PC-3 (cell line): ENCODE measurements at regions not wholly inside any gene's neighbourhood (a gene's known extent, or its start where the extent isn't known, plus 50 kb on each side); places are given as distances from the start of the nearest gene placed in this dataset.

ENCODE experiments used
- ATAC-seq: fragments of 200-7000 bp; cut with Tn5 transposase; 2 replicates; pipeline ENCODE4 v1.9.1; 2020; ENCODE audit warnings: mild to moderate bottlenecking, moderate library complexity
- BruUV-seq: library from RNA; stranded (reverse); fragments of 400-500 nt; replicated peaks from 2 replicates; lab custom pipeline; 2021; lab: Mats Ljungman, UMichigan
- CTCF ChIA-PET: fragments of 300-600 bp; sonication (Branson Sonifier 250); formaldehyde crosslinking; loops from one replicate; lab custom pipeline; 2022; ENCODE audit warnings: antibody characterized with exemption; lab: Charles Lee
- POLR2A ChIA-PET: fragments of 300-600 bp; sonication (Branson Sonifier 250); formaldehyde crosslinking; loops from one replicate; lab custom pipeline; 2022; ENCODE audit warnings: antibody characterized with exemption; ENCODE audit not compliant: unreplicated experiment; lab: Charles Lee
- DNase-seq: peaks from one replicate; pipeline ENCODE4 v3.0.0-alpha.2; 2015
- H2AFZ ChIP-seq: fragments of 300-600 bp; sonication (generic); 2 replicates; pipeline ENCODE4 v1.6.0; 2016; ENCODE audit warnings: antibody characterized with exemption, low read length
- H3F3A ChIP-seq: fragments of 300-600 bp; sonication (generic); one replicate; pipeline ENCODE4 v1.6.0; 2017; ENCODE audit warnings: antibody characterized with exemption, low read length, control low read depth, mild to moderate bottlenecking; ENCODE audit not compliant: unreplicated experiment
- H3K27ac ChIP-seq: fragments of 300-600 bp; sonication (generic); 2 replicates; pipeline ENCODE4 v1.5.1; 2016; ENCODE audit warnings: mild to moderate bottlenecking, low read length
- H3K27me3 ChIP-seq: fragments of 300-600 bp; sonication (generic); 2 replicates; pipeline ENCODE4 v1.6.1; 2016; ENCODE audit warnings: low read length, mixed read lengths
- H3K36me3 ChIP-seq: fragments of 300-600 bp; sonication (generic); 2 replicates; pipeline ENCODE4 v1.6.1; 2016; ENCODE audit warnings: low read depth, mixed run types, low read length, mixed read lengths
- H3K4me1 ChIP-seq: fragments of 300-600 bp; sonication (generic); 2 replicates; pipeline ENCODE4 v1.5.1; 2016; ENCODE audit warnings: low read length; ENCODE audit not compliant: insufficient read depth
- H3K4me2 ChIP-seq: fragments of 300-600 bp; sonication (generic); 2 replicates; pipeline ENCODE4 v1.6.0; 2016; ENCODE audit warnings: low read length
- H3K4me3 ChIP-seq: fragments of 300-600 bp; sonication (generic); 2 replicates; pipeline ENCODE4 v1.5.1; 2016; ENCODE audit warnings: mild to moderate bottlenecking, low read length, mixed read lengths
- H3K79me2 ChIP-seq: fragments of 300-600 bp; sonication (generic); 2 replicates; pipeline ENCODE4 v1.6.1; 2017; ENCODE audit warnings: low read length, mixed read lengths
- H3K9ac ChIP-seq: fragments of 300-600 bp; sonication (generic); 2 replicates; pipeline ENCODE4 v1.6.0; 2016; ENCODE audit warnings: mild to moderate bottlenecking, low read length
- H3K9me2 ChIP-seq: fragments of 300-600 bp; sonication (generic); replicated peaks from 2 replicates; pipeline ENCODE4 v1.6.1; 2016; ENCODE audit warnings: mixed run types, low read length, mixed read lengths
- H3K9me3 ChIP-seq: fragments of 300-600 bp; sonication (generic); 2 replicates; pipeline ENCODE4 v1.6.1; 2016; ENCODE audit warnings: low read length, mixed read lengths
- H4K20me1 ChIP-seq: fragments of 300-600 bp; sonication (generic); 2 replicates; pipeline ENCODE4 v1.6.1; 2016; ENCODE audit warnings: low read length, mixed read lengths
- CTCF ChIP-seq: fragments of 300-600 bp; sonication (generic); conservative IDR thresholded peaks from 2 replicates; pipeline ENCODE4 v1.5.1; 2017; ENCODE audit warnings: antibody characterized with exemption, low read depth, mild to moderate bottlenecking, low read length
- EZH2 ChIP-seq: fragments of 300-600 bp; sonication (generic); IDR thresholded peaks from one replicate; pipeline ENCODE4 v1.6.1; 2017; ENCODE audit warnings: antibody characterized with exemption, mild to moderate bottlenecking, low read length; ENCODE audit not compliant: unreplicated experiment
- EZH2phosphoT487 ChIP-seq: fragments of 300-600 bp; sonication (generic); IDR thresholded peaks from 2 replicates; pipeline ENCODE4 v1.6.1; 2018; ENCODE audit warnings: mild to moderate bottlenecking, antibody characterized with exemption, low read length, borderline replicate concordance
- intact Hi-C: fragments of 100-400 bp; cut with micrococcal nuclease; formaldehyde crosslinking; loops from 2 replicates; pipeline ENCODE4 v1.9.0; 2023

- intact Hi-C loops, result no loop called here
- no peaks in the 10 kb centered on the region for H3K27me3 ChIP-seq
- H2AFZ ChIP-seq, result no peak overlapping the region
- ChIA-PET POLR2A (no interaction called here), CTCF (no interaction called here)
- no peaks in the 10 kb centered on the region for H4K20me1 ChIP-seq
- no peaks in the 10 kb centered on the region for H3K4me1 ChIP-seq
- ATAC-seq, result no peak
- no peak overlapping the region for H3K9ac ChIP-seq
- H3K4me3 ChIP-seq, result no peak overlapping the region
- H3K36me3 ChIP-seq, result no peaks in the 10 kb centered on the region
- H3K9me2 ChIP-seq, result no peaks in the 10 kb centered on the region
- H3K27ac ChIP-seq, result no peak overlapping the region
- H3K79me2 ChIP-seq, result no peaks in the 10 kb centered on the region
- no TSS peak for BruUV-seq
- no peak overlapping the region for H3K4me2 ChIP-seq
- H3F3A ChIP-seq, result no peaks in the 10 kb centered on the region
- H3K9me3 ChIP-seq, result no peaks in the 10 kb centered on the region
- DNase-seq, result no peak
- TF ChIP-seq CTCF, result no peak
- no peak for TF ChIP-seq EZH2
- no peak for TF ChIP-seq EZH2phosphoT487
These were observed 810.9 kb downstream of the NR2F2 start for GRCh38 chr15:97141360-97141759.

- intact Hi-C loops, result no loop called here
- Histone ChIP-seq H3K79me2 (no peaks in the 10 kb centered on the region), H3K4me3 (no peak overlapping the region), H4K20me1 (no peaks in the 10 kb centered on the region), H3F3A (no peaks in the 10 kb centered on the region), H3K9me2 (no peaks in the 10 kb centered on the region), H3K27ac (no peak overlapping the region), H2AFZ (no peak overlapping the region), H3K9me3 (no peaks in the 10 kb centered on the region), H3K4me1 (no peaks in the 10 kb centered on the region), H3K36me3 (no peaks in the 10 kb centered on the region), H3K9ac (no peak overlapping the region), H3K4me2 (no peak overlapping the region), H3K27me3 (peaks cover 1% of the 10 kb centered on the region; the same call in 1 of the 2 replicates)
- ChIA-PET POLR2A (no interaction called here), CTCF (no interaction called here)
- no TSS peak for BruUV-seq
- ATAC-seq, result no peak
- no peak for DNase-seq
- TF ChIP-seq CTCF (no peak), EZH2phosphoT487 (no peak), EZH2 (no peak)
These were observed 811.4 kb downstream of the NR2F2 start for GRCh38 chr15:97141871-97142270.

GRCh38 chr15:97143592-97144376 lies 813.3 kb downstream of the NR2F2 start:
- no peak overlapping the region for H3K4me3 ChIP-seq
- DNase-seq (no peak), ATAC-seq (no peak)
- peaks cover 10% of the 10 kb centered on the region; the same call in 1 of the 2 replicates for H3K27me3 ChIP-seq
- no peaks in the 10 kb centered on the region for H4K20me1 ChIP-seq
- H3K9me3 ChIP-seq, result no peaks in the 10 kb centered on the region
- no peak overlapping the region for H2AFZ ChIP-seq
- no peaks in the 10 kb centered on the region for H3K9me2 ChIP-seq
- no peaks in the 10 kb centered on the region for H3K36me3 ChIP-seq
- intact Hi-C loops, result no loop called here
- no peak overlapping the region for H3K27ac ChIP-seq
- CTCF ChIA-PET, result no interaction called here
- no peaks in the 10 kb centered on the region for H3F3A ChIP-seq
- TF ChIP-seq EZH2phosphoT487 (no peak), EZH2 (no peak), CTCF (no peak)
- BruUV-seq, result no TSS peak
- H3K4me1 ChIP-seq, result no peaks in the 10 kb centered on the region
- H3K4me2 ChIP-seq, result no peak overlapping the region
- POLR2A ChIA-PET, result no interaction called here
- no peaks in the 10 kb centered on the region for H3K79me2 ChIP-seq
- H3K9ac ChIP-seq, result no peak overlapping the region
